Neural progenitor cell (in vitro differentiated cells): ENCODE measurements at regions not wholly inside any gene's neighbourhood (a gene's known extent, or its start where the extent isn't known, plus 50 kb on each side); places are given as distances from the start of the nearest gene placed in this dataset.

ENCODE experiments used
- CTCF ChIP-seq: fragments of 200-600 bp; sonication (generic); IDR thresholded peaks from 2 replicates; pipeline ENCODE4 v1.5.1; 2017; ENCODE audit warnings: antibody characterized with exemption, mild to moderate bottlenecking
- EZH2 ChIP-seq: fragments of 200-600 bp; sonication (generic); IDR thresholded peaks from 2 replicates; pipeline ENCODE4 v1.6.1; 2017; ENCODE audit warnings: antibody characterized with exemption, mild to moderate bottlenecking, moderate library complexity

- no peak for TF ChIP-seq EZH2
- no peak for TF ChIP-seq CTCF
Measured at GRCh38 chr14:101200650-101201516, 297.4 kb upstream of the RTL1 start.
